ENCODE measurements at regions not wholly inside any gene's neighbourhood (a gene's known extent, or its start where the extent isn't known, plus 50 kb on each side); places are given as distances from the start of the nearest gene placed in this dataset.

GRCh38 chr12:42884116-42884515 lies 294.6 kb upstream of the PRICKLE1 start:
- TF ChIP-seq CTCF (IDR thresholded peaks at IDR 0.05; ENCODE audit: insufficient read depth, low read depth, low read length) (no peak), EZH2 (IDR thresholded peaks at IDR 0.05; ENCODE audit: insufficient read depth, low read length) (no peak)
